Aorta (tissue), 5 donors: ENCODE measurements at regions not wholly inside any gene's neighbourhood (a gene's known extent, or its start where the extent isn't known, plus 50 kb on each side); places are given as distances from the start of the nearest gene placed in this dataset.
A peak's percentile ranks its signal among the peaks of the same experiment; 100 is the strongest.

Experiments
- ATAC-seq: fragments of 200-7000 bp; cut with Tn5 transposase; one replicate; pipeline ENCODE4 v1.9.1; 2022; ENCODE audit warnings: moderate library complexity; ENCODE audit not compliant: low FRiP score
- DNase-seq, 2 donors: peaks; one replicate each; pipeline ENCODE4 v3.0.0-alpha.2; 2020
- H3K27ac ChIP-seq, 2 donors: one replicate each; pipeline ENCODE4 v1.5.1; 2013; ENCODE audit warnings: low read length in 2 of 2, mild to moderate bottlenecking in 2 of 2, moderate library complexity in 2 of 2, control low read depth in 1 of 2, inconsistent platforms in 1 of 2, low read depth in 1 of 2
- H3K27me3 ChIP-seq, 2 donors: one replicate each; pipeline ENCODE4 v1.6.1; 2013; ENCODE audit warnings: control low read depth in 1 of 2, low read length in 1 of 2, mild to moderate bottlenecking in 1 of 2, moderate library complexity in 1 of 2; ENCODE audit not compliant: insufficient read depth in 2 of 2, control insufficient read depth in 1 of 2
- H3K36me3 ChIP-seq, 2 donors: one replicate each; pipeline ENCODE4 v1.6.1; 2013; ENCODE audit warnings: control low read depth in 1 of 2, low read length in 1 of 2, mild to moderate bottlenecking in 1 of 2; ENCODE audit not compliant: insufficient read depth in 2 of 2, control insufficient read depth in 1 of 2
- H3K4me1 ChIP-seq, 2 donors: one replicate each; pipeline ENCODE4 v1.6.1; 2013; ENCODE audit warnings: low read length in 2 of 2, control low read depth in 1 of 2, mild to moderate bottlenecking in 1 of 2, moderate library complexity in 1 of 2; ENCODE audit not compliant: insufficient read depth in 2 of 2, control insufficient read depth in 1 of 2
- H3K4me3 ChIP-seq, 2 donors: one replicate each; pipeline ENCODE4 v1.5.1; 2013; ENCODE audit warnings: low read length in 2 of 2, control low read depth in 1 of 2, mild to moderate bottlenecking in 1 of 2
- H3K9me3 ChIP-seq: one replicate; pipeline ENCODE4 v1.6.1; 2013; ENCODE audit warnings: mild to moderate bottlenecking, low read length; ENCODE audit not compliant: control insufficient read depth
- WGBS, 2 donors: extraction: QIAGEN DNeasy Blood & Tissue Kit; methylation state at CpG; one replicate each; pipeline ENCODE4 v1.1.7; 2013; 5-methylcytosine and 5-hydroxymethylcytosine counted together
- intact Hi-C, 2 donors: fragments of 100-400 bp; cut with DNase I; formaldehyde crosslinking; loops; one replicate each; pipeline versions ENCODE4 v1.14.2 to v1.15.0; 2022
- donor health status: healthy with polysubstance abuse.
- donor health status: Bipolar disorder and iron deficiency.
- donor health status: DM: no; HTN: no; CAD: no.
- donor health status: DM: no; HTN: no; CAD: no.
- donor health status: DM: yes; HTN: yes; CAD: no.

DNA sequence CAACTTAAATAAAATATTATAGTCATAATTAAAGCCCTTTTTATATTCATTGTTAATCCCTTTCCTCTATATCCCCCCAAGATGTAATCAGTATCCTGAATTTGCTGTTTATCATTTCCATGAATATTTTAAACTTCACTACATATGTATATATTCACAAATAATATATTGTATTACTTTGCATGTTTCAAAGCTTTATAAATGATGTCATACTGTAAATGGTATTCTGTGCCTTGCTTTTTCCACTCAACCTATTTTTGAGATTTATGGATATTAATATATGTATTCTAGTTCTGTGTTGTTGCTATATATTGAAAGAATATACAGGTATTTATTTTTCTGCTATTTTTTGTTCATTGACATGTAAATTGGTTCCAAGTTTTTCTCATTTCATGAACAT lies 173.1 kb downstream of the CCDC71L start:
- ATAC-seq: no peak
- DNase-seq: no peak
- peaks cover 2% of the 10 kb centered on the region for H3K9me3 ChIP-seq
- no peaks in the 10 kb centered on the region for H3K36me3 ChIP-seq
- H3K27ac ChIP-seq: no peak overlapping the region
- intact Hi-C loops: no loop called here
- no peak overlapping the region for H3K4me3 ChIP-seq
- H3K4me1 ChIP-seq: no peaks in the 10 kb centered on the region
- H3K27me3 ChIP-seq: no peaks in the 10 kb centered on the region

GRCh38 chr7:106486331-106486730 lies 174.6 kb downstream of the CCDC71L start:
- DNase-seq: no peak
- WGBS, 2 donors: 71 to 77% methylated on average over 3 of the region's 3 CpGs
- Histone ChIP-seq H3K27me3 (no peaks in the 10 kb centered on the region), H3K4me3 (no peak overlapping the region), H3K4me1 (no peaks in the 10 kb centered on the region), H3K36me3 (no peaks in the 10 kb centered on the region), H3K27ac (no peak overlapping the region), H3K9me3 (peaks cover 2% of the 10 kb centered on the region)
- ATAC-seq: peak; percentile 47
- intact Hi-C loops: no loop called here

GRCh38 chr7:106485919-106486318 lies 175.0 kb downstream of the CCDC71L start:
- peak; percentile 52 for ATAC-seq
- DNase-seq: no peak
- H3K27me3 ChIP-seq: no peaks in the 10 kb centered on the region
- no peak overlapping the region for H3K4me3 ChIP-seq
- no peak overlapping the region for H3K27ac ChIP-seq
- intact Hi-C loops: no loop called here
- WGBS, 2 donors: 61 to 80% methylated on average over 1 of the region's 1 CpG
- no peaks in the 10 kb centered on the region for H3K4me1 ChIP-seq
- H3K9me3 ChIP-seq: peaks cover 2% of the 10 kb centered on the region
- no peaks in the 10 kb centered on the region for H3K36me3 ChIP-seq

- no peak for DNase-seq
- no peaks in the 10 kb centered on the region for H3K27me3 ChIP-seq
- intact Hi-C loops: no loop called here
- ATAC-seq: no peak
- peaks cover 2% of the 10 kb centered on the region for H3K9me3 ChIP-seq
- H3K36me3 ChIP-seq: no peaks in the 10 kb centered on the region
- WGBS, 2 donors: 63 to 64% methylated on average over 1 of the region's 1 CpG
- H3K4me3 ChIP-seq: no peak overlapping the region
- H3K27ac ChIP-seq: no peak overlapping the region
- H3K4me1 ChIP-seq: no peaks in the 10 kb centered on the region
These were observed 175.9 kb downstream of the CCDC71L start for GRCh38 chr7:106485031-106485551.

- Histone ChIP-seq H3K4me1 (no peaks in the 10 kb centered on the region), H3K4me3 (no peak overlapping the region), H3K36me3 (no peaks in the 10 kb centered on the region), H3K9me3 (no peaks in the 10 kb centered on the region), H3K27ac (no peak overlapping the region), H3K27me3 (no peaks in the 10 kb centered on the region)
- no peak for DNase-seq
- WGBS, 2 donors: 32 to 42% methylated on average over 1 of the region's 1 CpG
- intact Hi-C loops: no loop called here
- ATAC-seq: no peak
These were observed 176.4 kb downstream of the CCDC71L start for GRCh38 chr7:106484562-106484961.

DNA sequence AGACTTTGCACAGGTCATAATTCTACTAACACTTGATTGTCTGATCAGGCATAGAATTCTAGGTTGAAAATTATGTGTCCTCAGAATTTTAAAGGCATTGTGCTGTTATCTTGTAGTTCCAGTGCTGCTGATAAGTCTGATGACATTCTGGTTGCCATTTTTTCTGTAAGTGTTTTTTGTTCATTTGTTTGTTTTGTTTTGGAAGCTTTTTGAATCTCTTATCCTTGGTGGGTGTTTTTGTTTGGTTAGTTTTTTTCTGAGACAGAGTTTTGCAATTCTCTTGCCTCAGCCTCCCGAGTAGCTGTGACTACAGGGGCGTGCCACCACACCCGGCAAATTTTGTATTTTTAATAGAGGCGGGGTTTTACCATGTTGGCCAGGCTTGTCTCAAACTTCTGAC lies 178.9 kb downstream of the CCDC71L start:
- intact Hi-C loops: no loop called here
- H3K4me1 ChIP-seq: no peaks in the 10 kb centered on the region
- 84 to 91% methylated on average over 4 of the region's 4 CpGs for WGBS, 2 donors

GRCh38 chr7:106480616-106481031 lies 180.3 kb downstream of the CCDC71L start:
- H3K36me3 ChIP-seq: no peaks in the 10 kb centered on the region
- no peaks in the 10 kb centered on the region for H3K9me3 ChIP-seq
- H3K27ac ChIP-seq: no peak overlapping the region
- no peak for ATAC-seq
- intact Hi-C loops: no loop called here
- no peak for DNase-seq
- H3K4me3 ChIP-seq: no peak overlapping the region
- 62 to 68% methylated on average over 3 of the region's 3 CpGs for WGBS, 2 donors
- no peaks in the 10 kb centered on the region for H3K27me3 ChIP-seq
- no peaks in the 10 kb centered on the region for H3K4me1 ChIP-seq

More for the DNA sequence above, 178.9 kb downstream of the CCDC71L start:
- H3K4me3 ChIP-seq: no peak overlapping the region
- H3K27me3 ChIP-seq: no peaks in the 10 kb centered on the region
- no peak overlapping the region for H3K27ac ChIP-seq
- H3K9me3 ChIP-seq: no peaks in the 10 kb centered on the region
- DNase-seq (no peak), ATAC-seq (no peak)
- no peaks in the 10 kb centered on the region for H3K36me3 ChIP-seq

GRCh38 chr7:106480161-106480579 lies 180.8 kb downstream of the CCDC71L start:
- H3K9me3 ChIP-seq: no peaks in the 10 kb centered on the region
- intact Hi-C loops: no loop called here
- no peaks in the 10 kb centered on the region for H3K27me3 ChIP-seq
- ATAC-seq (no peak), DNase-seq (no peak)
- H3K27ac ChIP-seq: no peak overlapping the region
- no peaks in the 10 kb centered on the region for H3K4me1 ChIP-seq
- H3K4me3 ChIP-seq: no peak overlapping the region
- no peaks in the 10 kb centered on the region for H3K36me3 ChIP-seq
- 83 to 87% methylated on average over 1 of the region's 1 CpG for WGBS, 2 donors

DNA sequence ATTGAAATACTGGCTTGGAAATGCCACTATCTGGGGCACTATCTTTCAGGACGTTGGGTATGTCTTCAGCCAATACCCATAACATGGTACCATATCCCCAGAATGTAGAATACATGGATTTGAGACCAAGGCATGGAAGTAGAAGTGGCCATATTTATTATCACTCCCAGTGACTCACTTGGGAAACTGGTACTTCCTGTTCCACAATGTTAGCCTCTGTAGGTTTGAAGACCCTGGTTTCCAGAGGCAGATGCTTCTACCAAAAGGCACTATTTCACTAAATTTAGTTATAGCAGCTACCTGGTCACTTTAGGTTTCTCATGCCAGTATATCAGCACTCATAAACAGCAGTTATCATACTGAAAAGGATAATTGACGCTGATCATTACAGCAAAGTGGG lies 184.2 kb downstream of the CCDC71L start:
- Histone ChIP-seq H3K4me3 (no peak overlapping the region), H3K36me3 (no peaks in the 10 kb centered on the region), H3K9me3 (no peaks in the 10 kb centered on the region), H3K27me3 (no peaks in the 10 kb centered on the region), H3K4me1 (no peaks in the 10 kb centered on the region), H3K27ac (no peak overlapping the region)
- intact Hi-C loops: no loop called here
- DNase-seq: no peak
- ATAC-seq: no peak
- WGBS, 2 donors: 60 to 82% methylated on average over 2 of the region's 2 CpGs
